CD4-positive, alpha-beta T cell (primary cell): ENCODE measurements at regions not wholly inside any gene's neighbourhood (a gene's known extent, or its start where the extent isn't known, plus 50 kb on each side); places are given as distances from the start of the nearest gene placed in this dataset.

Source experiments
- ATAC-seq: fragments of 200-7000 bp; cut with Tn5 transposase; one replicate; pipeline ENCODE4 v1.10.0; 2022; ENCODE audit warnings: mild to moderate bottlenecking; ENCODE audit not compliant: poor library complexity
- CTCF ChIA-PET: fragments of 350-600 bp; sonication (Branson Sonifier 250); formaldehyde crosslinking; loops from one replicate; lab custom pipeline; 2021; ENCODE audit warnings: antibody characterized with exemption, inconsistent platforms; lab: Charles Lee
- POLR2A ChIA-PET: fragments of 350-600 bp; sonication (Branson Sonifier 250); formaldehyde crosslinking; loops from one replicate; lab custom pipeline; 2021; ENCODE audit warnings: antibody characterized with exemption, inconsistent platforms; lab: Charles Lee
- DNase-seq, 14 experiments: peaks; one replicate each; pipeline ENCODE4 v3.0.0-alpha.2; 2013 to 2020; ENCODE audit warnings: mixed read lengths in 2 of 14
- H3K27ac ChIP-seq, 2 donors: one replicate each; pipeline versions ENCODE4 v1.5.1 to v1.7.0; 2013; ENCODE audit warnings: low read length in 2 of 2, low read depth in 1 of 2, mild to moderate bottlenecking in 1 of 2
- H3K27me3 ChIP-seq, 2 experiments: 1 replicate in 1 of 2; 2 replicates in 1 of 2; pipeline versions ENCODE4 v1.6.1 to v1.7.0; 2013; ENCODE audit warnings: low read length in 2 of 2, control low read depth in 1 of 2, mild to moderate bottlenecking in 1 of 2, moderate library complexity in 1 of 2; ENCODE audit not compliant: insufficient read depth in 2 of 2, control insufficient read depth in 1 of 2
- H3K36me3 ChIP-seq: one replicate; pipeline ENCODE4 v1.6.1; 2013; ENCODE audit warnings: low read length, control low read depth; ENCODE audit not compliant: insufficient read depth
- H3K4me1 ChIP-seq: one replicate; pipeline ENCODE4 v1.6.1; 2013; ENCODE audit warnings: low read length, control low read depth; ENCODE audit not compliant: insufficient read depth
- H3K4me3 ChIP-seq: one replicate; pipeline ENCODE4 v1.5.1; 2013; ENCODE audit warnings: mild to moderate bottlenecking, low read length, moderate library complexity
- H3K9me3 ChIP-seq, 2 experiments: 1 replicate in 1 of 2; 2 replicates in 1 of 2; pipeline versions ENCODE4 v1.6.1 to v1.7.0; 2013; ENCODE audit warnings: low read length in 2 of 2, mild to moderate bottlenecking in 2 of 2, control low read depth in 1 of 2, moderate library complexity in 1 of 2; ENCODE audit not compliant: control insufficient read depth in 1 of 2, insufficient read depth in 1 of 2
- H3K27ac Mint-ChIP-seq: one replicate; pipeline ENCODE4 v1.8.0; 2020; ENCODE audit warnings: mixed read lengths
- H3K27me3 Mint-ChIP-seq: one replicate; pipeline ENCODE4 v1.8.0; 2021; ENCODE audit warnings: mixed read lengths
- H3K36me3 Mint-ChIP-seq: one replicate; pipeline ENCODE4 v1.8.0; 2021; ENCODE audit warnings: low read depth, mixed read lengths
- H3K4me1 Mint-ChIP-seq: one replicate; pipeline ENCODE4 v1.8.0; 2021; ENCODE audit warnings: low read depth, mixed read lengths
- H3K4me3 Mint-ChIP-seq: one replicate; pipeline ENCODE4 v1.8.0; 2020; ENCODE audit warnings: mild to moderate bottlenecking, mixed read lengths
- H3K9me3 Mint-ChIP-seq: one replicate; pipeline ENCODE4 v1.8.0; 2020; ENCODE audit warnings: mixed read lengths
- CTCF ChIP-seq: fragments of 200-600 bp; IDR thresholded peaks from one replicate; pipeline ENCODE4 v1.8.0; 2022; ENCODE audit warnings: antibody characterized with exemption, mild to moderate bottlenecking
- intact Hi-C, 2 experiments: fragments of 100-400 bp; cut with DNase I in 1 of 2; cut with micrococcal nuclease in 1 of 2; formaldehyde crosslinking; loops; one replicate each; pipeline versions ENCODE4 v1.15.1 to v1.9.0; 2023 to 2025; cut with DNase I, micrococcal nuclease

GRCh38 chr6:166838987-166839386 is 117.4 kb downstream of the RNASET2 start:
- Mint-ChIP-seq H3K36me3 (no peaks in the 10 kb centered on the region), H3K27me3 (no peaks in the 10 kb centered on the region), H3K27ac (no peak overlapping the region), H3K4me1 (no peaks in the 10 kb centered on the region), H3K9me3 (no peaks in the 10 kb centered on the region), H3K4me3 (no peak overlapping the region)
- no peaks in the 10 kb centered on the region for H3K4me1 ChIP-seq
- no peaks in the 10 kb centered on the region for H3K27me3 ChIP-seq
- H3K4me3 ChIP-seq, result no peak overlapping the region
- TF ChIP-seq CTCF, result no peak
- CTCF ChIA-PET, result no interaction called here
- ATAC-seq (no peak), DNase-seq (no peak)
- intact Hi-C loops, result no loop called here
- H3K27ac ChIP-seq, result no peak overlapping the region
- POLR2A ChIA-PET, result no interaction called here
- peaks cover 0 to 10% of the 10 kb centered on the region in 2 experiments for H3K9me3 ChIP-seq
- no peaks in the 10 kb centered on the region for H3K36me3 ChIP-seq

GRCh38 chr6:166836785-166837718 is 119.3 kb downstream of the RNASET2 start:
- no peak for ATAC-seq
- intact Hi-C loops, result no loop called here

GRCh38 chr6:166834049-166834448 is 122.3 kb downstream of the RNASET2 start:
- Mint-ChIP-seq H3K27me3 (no peaks in the 10 kb centered on the region), H3K4me1 (no peaks in the 10 kb centered on the region), H3K9me3 (no peaks in the 10 kb centered on the region), H3K4me3 (no peak overlapping the region), H3K27ac (no peak overlapping the region), H3K36me3 (no peaks in the 10 kb centered on the region)
- ChIA-PET CTCF (no interaction called here), POLR2A (no interaction called here)
- no peak overlapping the region for H3K4me3 ChIP-seq
- no peaks in the 10 kb centered on the region for H3K27me3 ChIP-seq
- H3K9me3 ChIP-seq, result peaks cover 0 to 10% of the 10 kb centered on the region in 2 experiments
- H3K36me3 ChIP-seq, result no peaks in the 10 kb centered on the region
- H3K4me1 ChIP-seq, result peaks cover 6% of the 10 kb centered on the region
- TF ChIP-seq CTCF, result no peak
- H3K27ac ChIP-seq, result no peak overlapping the region
- ATAC-seq, result no peak
- DNase-seq, result no peak
- intact Hi-C loops, result no loop called here

More at GRCh38 chr6:166836785-166837718, 119.3 kb downstream of the RNASET2 start:
- H3K27ac ChIP-seq, result no peak overlapping the region
- no peaks in the 10 kb centered on the region for H3K36me3 ChIP-seq
- no peak for DNase-seq
- H3K4me3 ChIP-seq, result no peak overlapping the region
- H3K4me1 Mint-ChIP-seq, result no peaks in the 10 kb centered on the region
- no peaks in the 10 kb centered on the region for H3K27me3 ChIP-seq
- H3K36me3 Mint-ChIP-seq, result no peaks in the 10 kb centered on the region
- H3K9me3 ChIP-seq, result peaks cover 0 to 10% of the 10 kb centered on the region in 2 experiments
- no peak overlapping the region for H3K27ac Mint-ChIP-seq
- H3K27me3 Mint-ChIP-seq, result no peaks in the 10 kb centered on the region
- no peak overlapping the region for H3K4me3 Mint-ChIP-seq
- H3K9me3 Mint-ChIP-seq, result no peaks in the 10 kb centered on the region
- ChIA-PET CTCF (no interaction called here), POLR2A (no interaction called here)
- no peak for TF ChIP-seq CTCF
- no peaks in the 10 kb centered on the region for H3K4me1 ChIP-seq
